Fibroblast of mammary gland (primary cell): ENCODE measurements at regions not wholly inside any gene's neighbourhood (a gene's known extent, or its start where the extent isn't known, plus 50 kb on each side); places are given as distances from the start of the nearest gene placed in this dataset.

Source experiments
- DNase-seq: peaks from one replicate; pipeline ENCODE4 v3.0.0-alpha.2; 2010; ENCODE audit warnings: low read depth
- H3K4me3 ChIP-seq: 2 replicates; pipeline ENCODE4 v1.5.1; 2011; ENCODE audit warnings: low read depth, mild to moderate bottlenecking, low read length, moderate library complexity; ENCODE audit not compliant: control insufficient read depth
- CTCF ChIP-seq: conservative IDR thresholded peaks from 2 replicates; pipeline ENCODE4 v1.5.1; 2011; ENCODE audit warnings: low read depth, low read length, inconsistent platforms; ENCODE audit not compliant: control insufficient read depth, insufficient read depth

- H3K4me3 ChIP-seq = no peak overlapping the region
- no peak for DNase-seq
- TF ChIP-seq CTCF = no peak
Observed at GRCh38 chr10:128398118-128398517, 271.9 kb upstream of the MKI67 start.

GRCh38 chr10:128398999-128399398 is 272.8 kb upstream of the MKI67 start:
- TF ChIP-seq CTCF = no peak
- DNase-seq = no peak
- H3K4me3 ChIP-seq = no peak overlapping the region

- DNase-seq = no peak
- no peak overlapping the region for H3K4me3 ChIP-seq
- TF ChIP-seq CTCF = no peak
Observed at GRCh38 chr10:128400564-128400963, 274.3 kb upstream of the MKI67 start.

GRCh38 chr10:128405450-128405849 is 279.2 kb upstream of the MKI67 start:
- no peak for TF ChIP-seq CTCF
- DNase-seq = no peak
- H3K4me3 ChIP-seq = no peak overlapping the region

- no peak for TF ChIP-seq CTCF
- DNase-seq = no peak
- no peak overlapping the region for H3K4me3 ChIP-seq
Observed at GRCh38 chr10:128411643-128412042, 285.4 kb upstream of the MKI67 start.

- TF ChIP-seq CTCF = no peak
- no peak for DNase-seq
- H3K4me3 ChIP-seq = no peak overlapping the region
Observed at GRCh38 chr10:128414568-128414967, 288.3 kb upstream of the MKI67 start.

GRCh38 chr10:128416231-128416630 is 290.0 kb upstream of the MKI67 start:
- TF ChIP-seq CTCF = no peak
- no peak for DNase-seq
- no peak overlapping the region for H3K4me3 ChIP-seq
